GM12878 (cell line): ENCODE measurements at regions not wholly inside any gene's neighbourhood (a gene's known extent, or its start where the extent isn't known, plus 50 kb on each side); places are given as distances from the start of the nearest gene placed in this dataset.

ENCODE experiments used
- CBFB ChIP-seq: IDR thresholded peaks from 2 replicates; pipeline ENCODE4 v1.6.1; 2016; ENCODE audit warnings: antibody characterized with exemption, low read depth
- CTCF ChIP-seq, 3 experiments: IDR thresholded peaks in 2 of 3; conservative IDR thresholded peaks in 1 of 3; 2 replicates each; pipeline ENCODE4 v1.5.1; 2011; ENCODE audit warnings: low read depth in 3 of 3, low read length in 3 of 3, mild to moderate bottlenecking in 3 of 3, control low read depth in 2 of 3, moderate library complexity in 2 of 3, inconsistent platforms in 1 of 3, mixed read lengths in 1 of 3; ENCODE audit not compliant: control insufficient read depth in 2 of 3, insufficient read depth in 1 of 3; ENCODE audit errors: extremely low read depth in 1 of 3
- PRDM15 ChIP-seq: fragments of 450-650 bp; formaldehyde crosslinking; IDR thresholded peaks from 2 replicates; pipeline ENCODE4 v1.4.0; 2020; ENCODE audit warnings: mild to moderate bottlenecking, moderate library complexity
- TF ChIP-seq, protein P1 (sequence below): fragments of 450-650 bp; formaldehyde crosslinking; IDR thresholded peaks from 2 replicates; pipeline ENCODE4 v1.4.0; 2022; ENCODE audit warnings: mild to moderate bottlenecking, moderate library complexity

DNA sequence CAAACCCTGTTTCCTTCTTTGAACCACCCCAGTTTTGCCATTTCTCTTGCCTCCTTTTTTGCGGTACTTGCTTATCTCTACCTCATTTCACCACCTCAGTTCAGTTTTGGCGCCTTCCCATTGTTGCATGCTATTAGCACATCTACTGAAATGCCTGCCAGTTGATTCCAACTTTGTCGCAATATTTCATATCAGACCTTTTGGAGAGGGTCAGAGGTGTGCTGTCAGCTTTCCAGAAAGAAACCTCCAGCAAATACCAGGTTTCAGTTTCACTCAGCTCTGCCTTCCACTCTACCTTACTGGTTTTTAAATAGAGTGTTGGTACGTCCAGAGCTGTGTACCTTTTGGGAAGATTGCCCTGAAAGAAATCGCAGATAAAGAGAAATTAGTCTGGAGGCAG, 91.9 kb upstream of the CPEB2 start:
- TF ChIP-seq PRDM15 (no peak), CBFB (no peak), CTCF (IDR thresholded peaks at IDR 0.05 in 2 of 3, conservative IDR thresholded peaks at IDR 0.05 in 1 of 3; ENCODE audit: control insufficient read depth in 2 of 3, extremely low read depth in 1 of 3, insufficient read depth in 1 of 3, low read depth in 3 of 3, low read length in 3 of 3) (no peak)
- TF ChIP-seq, protein P1, sequence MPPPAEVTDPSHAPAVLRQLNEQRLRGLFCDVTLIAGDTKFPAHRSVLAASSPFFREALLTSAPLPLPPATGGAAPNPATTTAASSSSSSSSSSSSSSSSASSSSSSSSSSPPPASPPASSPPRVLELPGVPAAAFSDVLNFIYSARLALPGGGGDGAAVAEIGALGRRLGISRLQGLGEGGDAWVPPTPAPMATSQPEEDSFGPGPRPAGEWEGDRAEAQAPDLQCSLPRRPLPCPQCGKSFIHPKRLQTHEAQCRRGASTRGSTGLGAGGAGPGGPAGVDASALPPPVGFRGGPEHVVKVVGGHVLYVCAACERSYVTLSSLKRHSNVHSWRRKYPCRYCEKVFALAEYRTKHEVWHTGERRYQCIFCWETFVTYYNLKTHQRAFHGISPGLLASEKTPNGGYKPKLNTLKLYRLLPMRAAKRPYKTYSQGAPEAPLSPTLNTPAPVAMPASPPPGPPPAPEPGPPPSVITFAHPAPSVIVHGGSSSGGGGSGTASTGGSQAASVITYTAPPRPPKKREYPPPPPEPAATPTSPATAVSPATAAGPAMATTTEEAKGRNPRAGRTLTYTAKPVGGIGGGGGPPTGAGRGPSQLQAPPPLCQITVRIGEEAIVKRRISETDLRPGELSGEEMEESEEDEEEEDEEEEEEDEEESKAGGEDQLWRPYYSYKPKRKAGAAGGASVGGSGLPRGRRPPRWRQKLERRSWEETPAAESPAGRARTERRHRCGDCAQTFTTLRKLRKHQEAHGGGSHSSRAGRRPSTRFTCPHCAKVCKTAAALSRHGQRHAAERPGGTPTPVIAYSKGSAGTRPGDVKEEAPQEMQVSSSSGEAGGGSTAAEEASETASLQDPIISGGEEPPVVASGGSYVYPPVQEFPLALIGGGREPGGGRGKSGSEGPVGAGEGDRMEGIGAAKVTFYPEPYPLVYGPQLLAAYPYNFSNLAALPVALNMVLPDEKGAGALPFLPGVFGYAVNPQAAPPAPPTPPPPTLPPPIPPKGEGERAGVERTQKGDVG (CRISPR knock-in tag): no peak
